Uterus (tissue), 3 donors: ENCODE measurements at regions not wholly inside any gene's neighbourhood (a gene's known extent, or its start where the extent isn't known, plus 50 kb on each side); places are given as distances from the start of the nearest gene placed in this dataset.

Source experiments
- DNase-seq, 2 donors: peaks; one replicate each; pipeline ENCODE4 v3.0.0-alpha.2; 2019 to 2020
- H3K27ac ChIP-seq, 2 donors: fragments of 200-600 bp; sonication (generic); 1 replicate in 1 of 2; 2 replicates in 1 of 2; pipeline ENCODE4 v1.5.1; 2016 to 2018
- H3K27me3 ChIP-seq, 2 donors: fragments of 200-600 bp; sonication (generic); one replicate each; pipeline ENCODE4 v1.5.1; 2018 to 2019; ENCODE audit warnings: control low read depth in 1 of 2
- H3K36me3 ChIP-seq, 2 donors: fragments of 200-600 bp; sonication (generic); one replicate each; pipeline ENCODE4 v1.5.1; 2019; ENCODE audit warnings: control low read depth in 1 of 2
- H3K4me1 ChIP-seq, 2 donors: fragments of 200-600 bp; sonication (generic); one replicate each; pipeline ENCODE4 v1.5.1; 2018 to 2019; ENCODE audit warnings: control low read depth in 1 of 2
- H3K4me3 ChIP-seq, 2 donors: fragments of 200-600 bp; sonication (generic); 1 replicate in 1 of 2; 2 replicates in 1 of 2; pipeline ENCODE4 v1.5.1; 2018 to 2019; ENCODE audit warnings: mild to moderate bottlenecking in 1 of 2
- H3K9me3 ChIP-seq, 2 donors: fragments of 200-600 bp; sonication (generic); one replicate each; pipeline ENCODE4 v1.5.1; 2019; ENCODE audit warnings: control low read depth in 1 of 2
- POLR2A ChIP-seq, 2 donors: fragments of 450-650 bp; IDR thresholded peaks; one replicate each; pipeline ENCODE4 v1.6.1; 2016; ENCODE audit warnings: antibody characterized with exemption in 2 of 2, mild to moderate bottlenecking in 1 of 2, moderate library complexity in 1 of 2
- intact Hi-C: fragments of 100-400 bp; cut with DNase I; formaldehyde crosslinking; loops from one replicate; pipeline ENCODE4 v1.15.1; 2023; ENCODE audit warnings: low total_unique reads
- TF ChIP-seq, protein P1 (sequence below), 4 experiments: fragments of 200-600 bp in 2 of 4; fragments of 450-650 bp in 2 of 4; sonication (generic) in 2 of 4; IDR thresholded peaks; one replicate each; pipeline ENCODE4 v1.5.1; 2016 to 2019; ENCODE audit warnings: antibody characterized with exemption in 4 of 4, mild to moderate bottlenecking in 2 of 4, moderate library complexity in 1 of 4
- donor health status: DM: yes; HTN: yes; CAD: no.

DNA sequence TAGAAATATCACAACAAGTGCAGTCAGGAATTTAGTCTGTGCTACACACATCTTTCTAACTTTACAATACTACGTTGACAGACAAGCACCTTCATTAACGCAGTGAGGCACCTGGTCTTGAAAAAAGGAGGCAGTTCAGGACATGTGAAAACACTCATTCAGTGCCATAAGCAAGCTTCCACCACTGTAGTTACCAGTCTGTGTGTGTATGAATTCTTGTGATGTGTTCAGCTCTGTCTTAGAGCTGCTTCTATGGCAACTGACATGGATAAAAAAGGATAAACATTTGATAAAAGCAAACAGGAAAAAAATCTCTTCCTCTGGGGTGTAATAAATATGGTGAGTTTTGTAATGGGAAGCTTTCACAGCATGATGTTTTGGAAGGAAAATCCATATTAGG lies 623.8 kb upstream of the NXPH2 start:
- no peak overlapping the region for H3K27ac ChIP-seq
- TF ChIP-seq, protein P1, sequence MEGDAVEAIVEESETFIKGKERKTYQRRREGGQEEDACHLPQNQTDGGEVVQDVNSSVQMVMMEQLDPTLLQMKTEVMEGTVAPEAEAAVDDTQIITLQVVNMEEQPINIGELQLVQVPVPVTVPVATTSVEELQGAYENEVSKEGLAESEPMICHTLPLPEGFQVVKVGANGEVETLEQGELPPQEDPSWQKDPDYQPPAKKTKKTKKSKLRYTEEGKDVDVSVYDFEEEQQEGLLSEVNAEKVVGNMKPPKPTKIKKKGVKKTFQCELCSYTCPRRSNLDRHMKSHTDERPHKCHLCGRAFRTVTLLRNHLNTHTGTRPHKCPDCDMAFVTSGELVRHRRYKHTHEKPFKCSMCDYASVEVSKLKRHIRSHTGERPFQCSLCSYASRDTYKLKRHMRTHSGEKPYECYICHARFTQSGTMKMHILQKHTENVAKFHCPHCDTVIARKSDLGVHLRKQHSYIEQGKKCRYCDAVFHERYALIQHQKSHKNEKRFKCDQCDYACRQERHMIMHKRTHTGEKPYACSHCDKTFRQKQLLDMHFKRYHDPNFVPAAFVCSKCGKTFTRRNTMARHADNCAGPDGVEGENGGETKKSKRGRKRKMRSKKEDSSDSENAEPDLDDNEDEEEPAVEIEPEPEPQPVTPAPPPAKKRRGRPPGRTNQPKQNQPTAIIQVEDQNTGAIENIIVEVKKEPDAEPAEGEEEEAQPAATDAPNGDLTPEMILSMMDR (IDR thresholded peaks at IDR 0.05) = no peak
- TF ChIP-seq POLR2A (IDR thresholded peaks at IDR 0.05) = no peak
- H3K27me3 ChIP-seq = no peaks in the 10 kb centered on the region
- H3K4me1 ChIP-seq = no peaks in the 10 kb centered on the region
- no peaks in the 10 kb centered on the region for H3K9me3 ChIP-seq
- no peaks in the 10 kb centered on the region for H3K36me3 ChIP-seq
- intact Hi-C loops = no loop called here
- H3K4me3 ChIP-seq = no peak overlapping the region
- no peak for DNase-seq

DNA sequence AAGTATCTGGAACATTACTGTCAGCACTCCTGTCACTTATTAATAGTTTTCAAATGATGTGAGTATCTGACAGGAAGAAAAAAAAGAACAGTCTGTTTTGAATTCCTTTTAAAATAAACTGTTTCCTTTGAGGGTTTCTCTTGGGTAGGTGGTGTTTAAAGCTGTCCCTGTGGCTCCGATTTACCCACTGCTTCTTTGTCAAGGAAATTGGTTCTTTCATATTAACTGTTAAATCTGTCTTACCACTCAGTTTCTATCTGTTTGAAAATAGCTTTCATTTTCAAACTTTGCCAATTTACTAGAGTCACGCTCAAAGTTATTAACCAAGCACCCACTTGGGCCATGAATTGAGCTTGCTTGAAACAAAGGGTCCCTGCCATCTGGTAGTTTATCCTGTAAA lies 614.6 kb upstream of the NXPH2 start:
- H3K9me3 ChIP-seq = no peaks in the 10 kb centered on the region
- no peak for TF ChIP-seq POLR2A (IDR thresholded peaks at IDR 0.05)
- TF ChIP-seq, protein P1 (IDR thresholded peaks at IDR 0.05) = no peak
- no peaks in the 10 kb centered on the region for H3K27me3 ChIP-seq
- no peak for DNase-seq
- no peak overlapping the region for H3K4me3 ChIP-seq
- H3K4me1 ChIP-seq = no peaks in the 10 kb centered on the region
- intact Hi-C loops = no loop called here
- no peaks in the 10 kb centered on the region for H3K36me3 ChIP-seq
- H3K27ac ChIP-seq = no peak overlapping the region

DNA sequence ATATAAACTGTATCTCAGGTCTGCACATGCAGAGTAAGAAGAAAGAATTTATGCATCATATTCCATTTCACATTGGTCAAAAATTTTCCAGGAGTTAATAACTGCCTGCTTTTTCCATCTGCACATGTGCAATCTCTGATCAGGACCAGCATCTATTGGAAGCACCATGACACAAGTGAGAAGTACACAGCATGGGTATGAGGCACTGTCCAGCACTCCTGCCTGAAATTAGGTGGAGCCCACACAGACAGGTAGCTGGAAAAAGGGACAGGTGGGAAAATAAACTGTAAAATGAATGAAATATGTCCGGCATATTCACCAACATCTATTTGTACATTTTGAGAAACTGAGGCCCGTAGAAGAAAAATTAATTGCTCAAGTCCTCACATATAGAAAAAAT lies 609.2 kb upstream of the NXPH2 start:
- H3K9me3 ChIP-seq = no peaks in the 10 kb centered on the region
- no peak overlapping the region for H3K4me3 ChIP-seq
- no peak overlapping the region for H3K27ac ChIP-seq
- intact Hi-C loops = no loop called here
- no peaks in the 10 kb centered on the region for H3K4me1 ChIP-seq
- H3K27me3 ChIP-seq = no peaks in the 10 kb centered on the region
- H3K36me3 ChIP-seq = no peaks in the 10 kb centered on the region
- TF ChIP-seq, protein P1 (IDR thresholded peaks at IDR 0.05) = no peak
- no peak for TF ChIP-seq POLR2A (IDR thresholded peaks at IDR 0.05)
- no peak for DNase-seq

DNA sequence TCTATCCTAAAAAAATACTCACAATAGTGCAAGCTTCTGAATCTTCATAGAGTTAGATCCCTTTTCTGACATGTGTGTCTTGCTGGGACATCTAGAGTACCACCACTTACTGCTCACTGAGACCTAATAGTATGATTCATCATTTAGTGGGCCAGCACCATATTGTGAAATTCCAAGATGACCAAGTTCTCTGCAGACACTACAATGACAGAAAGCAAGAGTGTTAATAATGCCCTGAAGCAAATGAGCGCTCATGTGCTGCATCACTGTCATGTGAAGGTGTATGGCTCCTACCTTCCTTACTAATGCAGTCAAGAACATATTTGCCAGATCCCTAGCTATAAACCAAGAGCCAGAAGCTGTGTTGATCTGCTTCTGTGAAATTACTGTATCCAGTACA lies 606.2 kb upstream of the NXPH2 start:
- H3K36me3 ChIP-seq = no peaks in the 10 kb centered on the region
- intact Hi-C loops = no loop called here

DNA sequence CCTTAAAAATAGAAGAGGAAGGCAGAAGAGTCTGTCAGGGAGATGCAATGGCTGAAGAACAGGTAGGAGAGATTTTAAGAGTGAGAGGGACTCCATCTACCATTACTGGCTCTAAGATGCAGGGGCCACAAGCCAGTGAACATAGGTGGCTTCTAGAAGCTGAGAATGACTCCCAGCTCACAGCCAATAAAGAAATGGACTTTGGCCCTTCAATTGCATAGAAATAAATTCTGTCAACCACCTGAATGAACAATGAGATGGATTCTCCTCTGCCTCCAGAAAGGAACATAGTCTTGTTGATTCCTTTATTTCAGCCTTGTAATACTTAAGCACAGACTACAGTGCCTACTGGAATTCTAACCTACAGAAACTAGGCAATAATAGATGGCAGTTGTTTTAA lies 603.3 kb upstream of the NXPH2 start:
- Histone ChIP-seq H3K36me3 (no peaks in the 10 kb centered on the region), H3K27me3 (no peaks in the 10 kb centered on the region), H3K9me3 (no peaks in the 10 kb centered on the region), H3K4me3 (no peak overlapping the region), H3K27ac (no peak overlapping the region), H3K4me1 (no peaks in the 10 kb centered on the region)
- intact Hi-C loops = no loop called here
- TF ChIP-seq POLR2A (IDR thresholded peaks at IDR 0.05) = no peak
- TF ChIP-seq, protein P1 (IDR thresholded peaks at IDR 0.05) = no peak
- DNase-seq = no peak

More for the DNA sequence above, 606.2 kb upstream of the NXPH2 start:
- no peak for TF ChIP-seq POLR2A (IDR thresholded peaks at IDR 0.05)
- TF ChIP-seq, protein P1 (IDR thresholded peaks at IDR 0.05) = no peak
- Histone ChIP-seq H3K4me3 (no peak overlapping the region), H3K9me3 (no peaks in the 10 kb centered on the region), H3K27ac (no peak overlapping the region), H3K4me1 (no peaks in the 10 kb centered on the region), H3K27me3 (no peaks in the 10 kb centered on the region)
- DNase-seq = no peak
